Smooth muscle cell (in vitro differentiated cells): ENCODE measurements at regions not wholly inside any gene's neighbourhood (a gene's known extent, or its start where the extent isn't known, plus 50 kb on each side); places are given as distances from the start of the nearest gene placed in this dataset.

Experiments used
- DNase-seq: peaks from one replicate; lab custom pipeline; 2025; ENCODE audit not compliant: unreplicated experiment; lab: John Stamatoyannopoulos, UW
- H2AFZ ChIP-seq: fragments of 200-600 bp; sonication (generic); 2 replicates; pipeline ENCODE4 v1.6.0; 2016; ENCODE audit warnings: antibody characterized with exemption, low read depth, mild to moderate bottlenecking
- H3F3A ChIP-seq: fragments of 200-600 bp; sonication (generic); 2 replicates; pipeline ENCODE4 v1.6.0; 2017; ENCODE audit warnings: antibody characterized with exemption, low read depth
- H3K27ac ChIP-seq: fragments of 200-600 bp; sonication (generic); 2 replicates; pipeline ENCODE4 v1.5.1; 2016; ENCODE audit warnings: low read depth, mild to moderate bottlenecking
- H3K27me3 ChIP-seq: fragments of 200-600 bp; sonication (generic); 2 replicates; pipeline ENCODE4 v1.6.1; 2016; ENCODE audit warnings: low read depth, mild to moderate bottlenecking
- H3K36me3 ChIP-seq: fragments of 200-600 bp; sonication (generic); 2 replicates; pipeline ENCODE4 v1.5.1; 2016; ENCODE audit warnings: low read depth
- H3K4me1 ChIP-seq: fragments of 200-600 bp; sonication (generic); 2 replicates; pipeline ENCODE4 v1.5.1; 2016; ENCODE audit warnings: low read depth
- H3K4me2 ChIP-seq: fragments of 200-600 bp; sonication (generic); 2 replicates; pipeline ENCODE4 v1.6.0; 2016; ENCODE audit warnings: mild to moderate bottlenecking
- H3K4me3 ChIP-seq: fragments of 200-600 bp; sonication (generic); 2 replicates; pipeline ENCODE4 v1.5.1; 2016; ENCODE audit warnings: mild to moderate bottlenecking
- H3K79me2 ChIP-seq: fragments of 200-600 bp; sonication (generic); 2 replicates; pipeline ENCODE4 v1.6.0; 2016; ENCODE audit warnings: low read depth, mild to moderate bottlenecking
- H3K9ac ChIP-seq: fragments of 200-600 bp; sonication (generic); 2 replicates; pipeline ENCODE4 v1.6.0; 2016; ENCODE audit warnings: low read depth
- H3K9me3 ChIP-seq: fragments of 200-600 bp; sonication (generic); replicated peaks from 2 replicates; pipeline ENCODE4 v1.5.1; 2016; ENCODE audit warnings: low read depth
- H4K20me1 ChIP-seq: fragments of 200-600 bp; sonication (generic); 2 replicates; pipeline ENCODE4 v1.6.0; 2016; ENCODE audit warnings: low read depth
- CTCF ChIP-seq: fragments of 200-600 bp; sonication (generic); IDR thresholded peaks from 2 replicates; pipeline ENCODE4 v1.5.1; 2017; ENCODE audit warnings: borderline replicate concordance, mild to moderate bottlenecking, antibody characterized with exemption; ENCODE audit not compliant: insufficient read depth, poor library complexity, severe bottlenecking
- WGBS: methylation state at CpG from one replicate; pipeline ENCODE4 v1.1.7; 2016; ENCODE audit warnings: low lambda C conversion rate; 5-methylcytosine and 5-hydroxymethylcytosine counted together

- Histone ChIP-seq H3K27ac (no peak overlapping the region), H3K27me3 (no peaks in the 10 kb centered on the region), H3K4me2 (no peak overlapping the region), H3K9ac (no peak overlapping the region), H3K9me3 (no peaks in the 10 kb centered on the region), H3K79me2 (no peaks in the 10 kb centered on the region), H2AFZ (no peak overlapping the region), H3K4me3 (no peak overlapping the region), H4K20me1 (no peaks in the 10 kb centered on the region), H3K36me3 (no peaks in the 10 kb centered on the region), H3K4me1 (no peaks in the 10 kb centered on the region), H3F3A (no peaks in the 10 kb centered on the region)
- no peak for TF ChIP-seq CTCF
- no peak for DNase-seq
- WGBS, result 94% methylated on average over 2 of the region's 2 CpGs
Observed at GRCh38 chr13:48162217-48162616, 67.3 kb upstream of the MED4 start.

- Histone ChIP-seq H3K36me3 (no peaks in the 10 kb centered on the region), H3K79me2 (no peaks in the 10 kb centered on the region), H3F3A (no peaks in the 10 kb centered on the region), H3K4me2 (no peak overlapping the region), H3K4me1 (no peaks in the 10 kb centered on the region), H2AFZ (no peak overlapping the region), H3K4me3 (no peak overlapping the region), H4K20me1 (no peaks in the 10 kb centered on the region), H3K27ac (peak overlapping the region; percentile 77), H3K9ac (no peak overlapping the region), H3K9me3 (no peaks in the 10 kb centered on the region), H3K27me3 (no peaks in the 10 kb centered on the region)
- no peak for DNase-seq
- no peak for TF ChIP-seq CTCF
- WGBS, result 91% methylated on average over 5 of the region's 5 CpGs
Observed at GRCh38 chr13:48161530-48162179, 66.8 kb upstream of the MED4 start.

- H3K4me3 ChIP-seq, result no peak overlapping the region
Observed at GRCh38 chr13:48160606-48161278, 65.8 kb upstream of the MED4 start.

More at GRCh38 chr13:48160606-48161278, 65.8 kb upstream of the MED4 start:
- Histone ChIP-seq H3K4me2 (no peak overlapping the region), H4K20me1 (no peaks in the 10 kb centered on the region), H3K36me3 (no peaks in the 10 kb centered on the region), H3K79me2 (no peaks in the 10 kb centered on the region), H3K4me1 (no peaks in the 10 kb centered on the region), H3K27me3 (no peaks in the 10 kb centered on the region), H2AFZ (peak overlapping the region; percentile 5), H3F3A (no peaks in the 10 kb centered on the region), H3K9ac (peak overlapping the region; percentile 29), H3K27ac (peak overlapping the region; percentile 77), H3K9me3 (no peaks in the 10 kb centered on the region)
- WGBS, result 69% methylated on average over 5 of the region's 5 CpGs
- TF ChIP-seq CTCF, result no peak
- no peak for DNase-seq
